MCF 10A (cell line): ENCODE measurements at regions not wholly inside any gene's neighbourhood (a gene's known extent, or its start where the extent isn't known, plus 50 kb on each side); places are given as distances from the start of the nearest gene placed in this dataset.
"Not testable (repeated sequence)": the region's sequence is repeated elsewhere in the genome, so short reads cannot be mapped to it uniquely, and the experiment has no call there.

ENCODE experiments used
- BruUV-seq: library from RNA; stranded (reverse); fragments of 400-500 nt; replicated peaks from 2 replicates; lab custom pipeline; 2021; lab: Mats Ljungman, UMichigan
- CTCF ChIA-PET: fragments of 300-600 bp; sonication (Branson Sonifier 250); formaldehyde crosslinking; extraction: SDS; loops from one replicate; lab custom pipeline; 2021; ENCODE audit warnings: antibody characterized with exemption, inconsistent platforms; lab: Yijun Ruan, JAX
- POLR2A ChIA-PET: fragments of 300-600, 350-650 bp; sonication (Branson Sonifier 250); formaldehyde crosslinking; extraction: SDS; loops from one replicate; lab custom pipeline; 2020; ENCODE audit warnings: antibody characterized with exemption, inconsistent platforms; lab: Yijun Ruan, JAX
- DNase-seq: peaks from one replicate; pipeline ENCODE4 v3.0.0-alpha.2; 2018; ENCODE audit not compliant: unreplicated experiment
- H3K27ac Mint-ChIP-seq: one replicate; pipeline ENCODE4 v1.8.0; 2022; ENCODE audit warnings: mild to moderate bottlenecking, low read depth, mixed read lengths; ENCODE audit not compliant: unreplicated experiment
- H3K27me3 Mint-ChIP-seq: one replicate; pipeline ENCODE4 v1.8.0; 2022; ENCODE audit warnings: mixed read lengths; ENCODE audit not compliant: insufficient read depth, unreplicated experiment
- H3K36me3 Mint-ChIP-seq: one replicate; pipeline ENCODE4 v1.8.0; 2022; ENCODE audit warnings: mild to moderate bottlenecking, moderate library complexity, mixed read lengths; ENCODE audit not compliant: insufficient read depth, unreplicated experiment
- H3K4me1 Mint-ChIP-seq: one replicate; pipeline ENCODE4 v1.8.0; 2022; ENCODE audit warnings: mixed read lengths; ENCODE audit not compliant: insufficient read depth, unreplicated experiment
- H3K4me3 Mint-ChIP-seq: one replicate; pipeline ENCODE4 v1.8.0; 2022; ENCODE audit warnings: mild to moderate bottlenecking, moderate library complexity, mixed read lengths; ENCODE audit not compliant: unreplicated experiment
- H3K9me3 Mint-ChIP-seq: one replicate; pipeline ENCODE4 v1.8.0; 2022; ENCODE audit warnings: mixed read lengths; ENCODE audit not compliant: unreplicated experiment
- CTCF ChIP-seq: fragments of 200-600 bp; IDR thresholded peaks from one replicate; pipeline ENCODE4 v1.8.0; 2022; ENCODE audit warnings: antibody characterized with exemption, mild to moderate bottlenecking; ENCODE audit not compliant: unreplicated experiment
- intact Hi-C: fragments of 100-400 bp; cut with micrococcal nuclease; formaldehyde crosslinking; loops from 2 replicates; pipeline ENCODE4 v1.14.1; 2022

- ChIA-PET POLR2A (interaction anchor here (1.2 kb wide), 1 partner anchor 13 kb away, joined by 4 read pairs; no protein-coding TSS in a partner anchor), CTCF (interaction anchor here (1.2 kb wide), 1 partner anchor 9 kb away, joined by 3 read pairs; no protein-coding TSS in a partner anchor)
- Mint-ChIP-seq H3K27ac (no peak overlapping the region), H3K4me3 (no peak overlapping the region), H3K4me1 (peaks cover 5% of the 10 kb centered on the region), H3K27me3 (peaks cover 15% of the 10 kb centered on the region), H3K9me3 (no peaks in the 10 kb centered on the region), H3K36me3 (peaks cover 6% of the 10 kb centered on the region)
- no peak for TF ChIP-seq CTCF
- intact Hi-C loops: no loop called here
- no peak for DNase-seq
- no TSS peak for BruUV-seq
Observed at GRCh38 chr14:55914771-55915170, 203.4 kb upstream of the PELI2 start.

GRCh38 chr14:55915456-55915855 is 202.8 kb upstream of the PELI2 start:
- DNase-seq: no peak
- H3K27me3 Mint-ChIP-seq: peaks cover 15% of the 10 kb centered on the region
- no peak overlapping the region for H3K4me3 Mint-ChIP-seq
- POLR2A ChIA-PET: interaction anchor here (1.2 kb wide), 1 partner anchor 13 kb away, joined by 4 read pairs; no protein-coding TSS in a partner anchor
- TF ChIP-seq CTCF: no peak
- no peaks in the 10 kb centered on the region for H3K9me3 Mint-ChIP-seq
- intact Hi-C loops: no loop called here
- H3K4me1 Mint-ChIP-seq: peaks cover 5% of the 10 kb centered on the region
- peaks cover 6% of the 10 kb centered on the region for H3K36me3 Mint-ChIP-seq
- no TSS peak for BruUV-seq
- H3K27ac Mint-ChIP-seq: no peak overlapping the region
- CTCF ChIA-PET: interaction anchor here (1.2 kb wide), 1 partner anchor 9 kb away, joined by 3 read pairs; no protein-coding TSS in a partner anchor

GRCh38 chr14:55919800-55920199 is 198.4 kb upstream of the PELI2 start:
- CTCF ChIA-PET, H3K36me3 Mint-ChIP-seq, H3K4me3 Mint-ChIP-seq, DNase-seq, H3K9me3 Mint-ChIP-seq, POLR2A ChIA-PET, H3K4me1 Mint-ChIP-seq, H3K27ac Mint-ChIP-seq, BruUV-seq, intact Hi-C loops: not testable (repeated sequence)
- peaks cover 15% of the 10 kb centered on the region for H3K27me3 Mint-ChIP-seq

- no peaks in the 10 kb centered on the region for H3K4me1 Mint-ChIP-seq
- no peak overlapping the region for H3K4me3 Mint-ChIP-seq
- POLR2A ChIA-PET: no interaction called here
Observed at GRCh38 chr14:55921511-55921910, 196.7 kb upstream of the PELI2 start.

More at GRCh38 chr14:55921511-55921910, 196.7 kb upstream of the PELI2 start:
- CTCF ChIA-PET: no interaction called here
- intact Hi-C loops: no loop called here
- H3K9me3 Mint-ChIP-seq: no peaks in the 10 kb centered on the region
- no TSS peak for BruUV-seq
- H3K36me3 Mint-ChIP-seq: no peaks in the 10 kb centered on the region
- H3K27me3 Mint-ChIP-seq: peaks cover 2% of the 10 kb centered on the region
- no peak for TF ChIP-seq CTCF
- H3K27ac Mint-ChIP-seq: no peak overlapping the region
- DNase-seq: no peak
